ENCODE measurements at regions not wholly inside any gene's neighbourhood (a gene's known extent, or its start where the extent isn't known, plus 50 kb on each side); places are given as distances from the start of the nearest gene placed in this dataset.

DNA sequence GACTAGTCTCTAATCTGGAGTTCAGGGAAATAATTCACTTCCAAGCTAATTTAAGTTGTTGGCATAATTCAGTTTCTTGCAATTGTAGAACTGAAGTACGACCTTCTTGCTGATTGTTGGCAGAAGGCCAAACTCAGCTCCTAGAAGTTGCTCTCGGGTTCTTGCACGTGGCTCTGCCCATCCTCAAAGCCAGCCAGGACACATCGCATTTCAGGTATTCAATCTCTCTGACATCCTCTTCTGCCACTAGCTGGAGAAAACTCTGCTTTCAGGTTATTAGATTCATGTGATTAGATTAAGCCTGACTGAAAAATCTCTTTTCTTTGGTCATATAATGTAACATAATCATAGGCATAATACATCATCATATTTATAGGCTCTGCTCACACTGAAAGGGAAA is 362.0 kb downstream of the ZPLD1 start:
- no peaks in the 10 kb centered on the region for H3K36me3 Mint-ChIP-seq

DNA sequence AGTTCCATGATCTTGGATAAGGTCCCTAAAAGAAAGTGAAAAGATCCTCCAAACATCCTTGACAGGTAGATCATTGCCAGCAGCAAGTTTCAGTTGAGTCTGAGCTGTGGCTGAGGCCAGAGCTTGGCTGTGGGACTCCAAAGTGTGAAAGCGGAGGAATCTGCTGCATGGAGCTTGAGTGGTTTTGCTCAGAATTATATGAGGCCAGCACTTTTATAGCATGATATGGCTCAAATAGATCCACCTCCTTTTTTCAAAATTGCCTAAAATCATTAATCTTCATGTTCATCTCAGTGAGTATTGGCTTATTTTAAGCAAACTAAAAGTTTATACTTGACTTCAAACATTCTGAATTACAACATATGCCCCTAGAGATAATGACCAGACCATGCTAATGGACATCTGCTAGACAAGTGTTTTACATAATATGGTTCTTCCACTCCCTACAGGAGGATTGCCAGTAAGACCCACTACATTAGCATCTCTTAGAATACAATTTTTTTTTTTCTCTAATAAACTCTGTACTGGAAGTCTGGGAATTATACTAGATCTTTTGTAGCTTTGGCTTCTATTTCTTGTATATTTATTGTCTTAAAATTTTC is 368.1 kb downstream of the ZPLD1 start:
- H3K27ac Mint-ChIP-seq = no peak overlapping the region
- H3K9me3 Mint-ChIP-seq = no peaks in the 10 kb centered on the region
- no peaks in the 10 kb centered on the region for H3K4me1 Mint-ChIP-seq
- no peak overlapping the region for H3K4me3 Mint-ChIP-seq
- no peaks in the 10 kb centered on the region for H3K36me3 Mint-ChIP-seq
- H3K27me3 Mint-ChIP-seq = no peaks in the 10 kb centered on the region

More for the DNA sequence above, 362.0 kb downstream of the ZPLD1 start:
- H3K4me1 Mint-ChIP-seq = no peaks in the 10 kb centered on the region
- H3K4me3 Mint-ChIP-seq = no peak overlapping the region
- H3K27me3 Mint-ChIP-seq = no peaks in the 10 kb centered on the region
- H3K9me3 Mint-ChIP-seq = no peaks in the 10 kb centered on the region
- H3K27ac Mint-ChIP-seq = no peak overlapping the region

DNA sequence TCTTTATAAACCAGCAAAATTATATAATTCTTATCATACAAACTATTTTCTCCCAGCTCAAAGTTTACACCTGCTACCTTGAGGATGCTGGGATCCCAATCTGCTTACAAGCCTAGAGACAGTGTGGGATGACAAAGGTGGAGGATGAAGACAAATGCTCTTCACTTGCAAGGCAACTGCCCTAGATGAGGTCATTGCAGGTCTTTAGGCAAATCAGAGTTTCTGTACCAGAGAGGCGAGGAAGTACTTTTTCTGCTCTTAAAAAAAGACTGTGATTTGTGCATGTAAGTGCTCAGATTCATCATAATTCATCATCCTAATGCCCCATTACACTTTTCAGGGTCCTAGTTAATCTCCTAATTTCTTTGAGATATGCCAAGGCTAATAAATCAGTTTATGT is 376.1 kb downstream of the ZPLD1 start:
- Mint-ChIP-seq H3K27me3 (no peaks in the 10 kb centered on the region), H3K27ac (no peak overlapping the region), H3K36me3 (no peaks in the 10 kb centered on the region), H3K4me3 (no peak overlapping the region), H3K9me3 (no peaks in the 10 kb centered on the region), H3K4me1 (no peaks in the 10 kb centered on the region)

DNA sequence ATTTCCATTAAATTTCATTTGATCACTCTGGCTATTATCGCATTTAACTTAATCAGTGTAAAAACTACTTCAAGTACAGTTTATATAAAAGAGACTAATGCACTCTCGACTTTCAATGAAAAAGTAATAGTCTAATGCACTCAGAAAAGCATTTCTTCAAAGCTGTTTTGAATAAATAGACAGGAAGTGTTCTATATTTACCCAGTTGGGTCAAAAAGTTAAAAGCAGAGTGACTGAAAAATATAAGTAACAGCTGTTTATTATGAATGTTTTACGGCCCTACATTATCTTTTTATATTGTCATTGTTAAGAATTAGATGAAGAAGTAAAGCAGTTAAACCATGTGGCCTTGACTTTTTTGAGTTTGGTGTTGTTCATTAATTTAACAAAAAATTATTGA is 391.8 kb downstream of the ZPLD1 start:
- Mint-ChIP-seq H3K4me1 (no peaks in the 10 kb centered on the region), H3K27ac (no peak overlapping the region), H3K9me3 (no peaks in the 10 kb centered on the region), H3K36me3 (no peaks in the 10 kb centered on the region), H3K4me3 (no peak overlapping the region), H3K27me3 (no peaks in the 10 kb centered on the region)

DNA sequence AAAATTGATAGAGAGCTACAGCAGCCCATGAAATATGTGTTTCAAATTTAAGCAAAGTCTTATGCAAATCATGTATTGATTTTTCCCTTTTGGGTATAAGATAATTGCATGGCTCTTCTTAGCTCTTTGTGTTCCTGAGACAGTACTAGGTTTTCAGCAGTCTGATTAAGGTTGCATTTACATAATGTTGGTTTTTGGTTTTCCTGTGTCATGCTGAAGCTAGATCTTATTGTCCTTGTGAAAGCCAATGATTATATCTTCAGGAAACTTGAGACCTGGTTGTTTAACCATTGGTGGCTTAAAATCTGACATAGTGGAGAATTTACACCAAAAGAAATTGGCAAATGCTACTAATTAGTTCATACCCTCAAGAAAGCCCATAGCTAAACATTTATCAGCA is 392.6 kb downstream of the ZPLD1 start:
- Mint-ChIP-seq H3K27ac (no peak overlapping the region), H3K36me3 (no peaks in the 10 kb centered on the region), H3K27me3 (no peaks in the 10 kb centered on the region), H3K4me3 (no peak overlapping the region), H3K9me3 (no peaks in the 10 kb centered on the region), H3K4me1 (no peaks in the 10 kb centered on the region)

DNA sequence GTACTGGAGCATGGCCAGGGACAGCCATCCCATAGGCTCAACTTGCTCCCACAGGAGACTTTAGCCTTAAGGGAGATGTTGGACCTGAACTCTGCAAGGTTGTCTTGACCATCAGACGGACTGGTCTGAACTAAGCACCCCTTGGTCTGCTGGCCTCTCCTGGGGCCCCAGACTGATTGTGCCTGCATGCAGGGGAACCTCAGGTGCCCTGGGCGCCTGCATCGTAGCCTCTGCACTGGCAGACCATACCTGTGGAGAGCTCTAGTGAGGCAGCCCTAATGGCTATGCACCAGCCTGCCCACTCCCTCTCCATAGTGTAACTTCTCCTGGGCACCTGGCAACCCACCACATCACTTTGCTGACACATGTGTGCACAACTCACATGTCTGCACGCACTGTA is 395.6 kb downstream of the ZPLD1 start:
- Mint-ChIP-seq H3K27me3 (no peaks in the 10 kb centered on the region), H3K9me3 (peaks cover 0 to 6% (median 0%) of the 10 kb centered on the region in 3 donors), H3K4me3 (no peak overlapping the region), H3K27ac (no peak overlapping the region), H3K4me1 (no peaks in the 10 kb centered on the region), H3K36me3 (no peaks in the 10 kb centered on the region)

DNA sequence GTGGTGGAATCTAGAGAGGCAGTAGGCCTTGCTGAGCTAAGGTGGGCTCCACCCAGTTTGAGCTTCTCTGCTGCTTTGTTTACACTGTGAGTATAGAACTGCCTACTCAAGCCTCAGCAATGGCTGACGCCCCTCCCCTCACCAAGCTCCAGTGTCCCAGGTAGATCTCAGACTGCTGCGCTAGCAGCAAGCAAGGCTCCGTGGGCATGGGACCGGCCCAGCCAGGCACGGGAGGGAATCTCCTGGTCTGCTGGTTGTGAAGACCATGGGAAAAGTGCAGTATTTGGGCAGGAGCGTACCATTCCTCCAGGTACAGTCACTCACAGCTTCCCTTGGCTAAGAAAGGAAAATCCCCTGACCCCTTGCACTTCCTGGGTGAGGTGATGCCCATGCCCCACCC is 407.1 kb downstream of the ZPLD1 start:
- Mint-ChIP-seq H3K36me3 (no peaks in the 10 kb centered on the region), H3K27ac (no peak overlapping the region), H3K4me3 (no peak overlapping the region), H3K4me1 (no peaks in the 10 kb centered on the region), H3K9me3 (peaks cover under 1 to 6% (median 4%) of the 10 kb centered on the region in 3 donors), H3K27me3 (no peaks in the 10 kb centered on the region)

DNA sequence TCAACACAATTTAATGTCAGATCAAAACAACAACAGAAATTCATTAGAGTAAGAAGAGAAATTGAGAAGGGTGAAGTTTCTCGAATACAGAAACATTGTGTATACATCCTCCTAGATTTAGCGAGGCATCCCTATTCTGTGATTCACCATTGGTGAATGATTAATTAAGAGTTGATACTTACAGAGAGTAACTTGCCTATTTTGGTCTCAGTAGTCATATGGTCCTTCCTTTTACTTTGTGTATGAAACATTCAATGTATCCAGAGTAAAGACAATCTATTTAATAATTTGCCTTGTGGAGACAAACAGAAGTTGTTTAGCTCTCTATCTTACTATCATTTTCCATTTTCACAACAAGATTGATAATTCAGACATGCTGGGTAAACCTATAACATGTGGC is 432.0 kb downstream of the ZPLD1 start:
- no peak overlapping the region for H3K4me3 Mint-ChIP-seq
- H3K27me3 Mint-ChIP-seq = no peaks in the 10 kb centered on the region
- no peak overlapping the region for H3K27ac Mint-ChIP-seq
- H3K36me3 Mint-ChIP-seq = no peaks in the 10 kb centered on the region
- no peaks in the 10 kb centered on the region for H3K4me1 Mint-ChIP-seq
- no peaks in the 10 kb centered on the region for H3K9me3 Mint-ChIP-seq

DNA sequence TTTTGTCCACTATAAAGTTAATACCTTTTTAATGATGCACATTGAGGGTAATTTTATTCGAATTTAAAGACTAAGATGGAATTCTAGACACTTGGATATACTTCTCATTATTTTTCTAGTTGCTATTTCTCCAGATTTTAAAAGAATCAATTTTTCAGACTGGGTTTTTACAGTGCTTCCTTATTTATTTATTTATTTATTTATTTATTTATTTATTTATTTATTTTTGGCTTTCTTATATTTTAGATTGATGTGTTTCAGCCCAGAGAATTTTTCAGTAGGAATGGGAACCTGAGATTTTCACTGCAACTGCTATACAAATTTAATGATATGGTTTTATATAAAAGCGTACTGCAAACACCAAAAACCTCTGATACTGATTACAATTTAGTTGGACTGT is 448.7 kb downstream of the ZPLD1 start:
- Mint-ChIP-seq H3K27me3 (no peaks in the 10 kb centered on the region), H3K27ac (no peak overlapping the region), H3K9me3 (peaks cover 0 to 2% (median 0%) of the 10 kb centered on the region in 3 donors), H3K36me3 (no peaks in the 10 kb centered on the region), H3K4me1 (no peaks in the 10 kb centered on the region), H3K4me3 (no peak overlapping the region)

DNA sequence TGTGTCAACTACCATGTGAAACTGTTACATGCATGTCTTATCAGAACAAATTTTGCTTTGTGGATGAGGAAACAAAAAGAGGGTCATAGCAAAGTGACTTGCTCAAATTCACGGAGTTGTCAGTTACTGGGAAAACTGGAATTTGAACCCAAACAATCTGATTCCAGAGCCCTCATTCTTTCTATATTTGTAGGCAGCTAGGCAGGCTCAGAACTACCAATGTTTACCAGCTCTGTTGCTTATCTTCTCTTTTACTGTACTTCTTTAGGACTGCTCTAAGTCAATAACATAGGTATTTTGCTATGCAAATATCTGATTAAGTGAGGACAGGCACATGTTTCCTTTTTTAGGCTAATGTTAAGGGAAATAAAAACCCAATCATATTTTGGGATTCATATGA is 450.5 kb downstream of the ZPLD1 start:
- Mint-ChIP-seq H3K9me3 (peaks cover 0 to 2% (median 0%) of the 10 kb centered on the region in 3 donors), H3K36me3 (no peaks in the 10 kb centered on the region), H3K27ac (no peak overlapping the region)

DNA sequence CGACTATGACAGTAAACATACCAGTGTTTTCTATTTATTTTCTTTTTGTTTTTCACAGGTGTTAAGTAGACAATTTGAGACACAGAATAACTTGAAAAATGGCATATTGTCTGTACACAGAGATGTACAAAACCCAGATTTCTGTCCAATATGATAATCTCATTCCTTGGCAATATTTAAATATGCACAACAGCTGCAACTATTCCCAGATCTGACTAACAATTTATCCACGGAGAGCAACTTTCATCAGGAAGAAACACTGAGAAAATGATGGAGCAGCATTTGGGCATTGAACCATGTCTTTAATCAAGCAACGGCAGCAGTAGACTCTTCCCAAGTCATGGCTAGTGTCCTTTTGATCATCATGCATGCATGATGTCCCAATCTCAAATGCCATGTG is 452.6 kb downstream of the ZPLD1 start:
- Mint-ChIP-seq H3K27me3 (no peaks in the 10 kb centered on the region), H3K27ac (no peak overlapping the region)

More for the DNA sequence above, 450.5 kb downstream of the ZPLD1 start:
- Mint-ChIP-seq H3K27me3 (no peaks in the 10 kb centered on the region), H3K4me1 (no peaks in the 10 kb centered on the region), H3K4me3 (no peak overlapping the region)

DNA sequence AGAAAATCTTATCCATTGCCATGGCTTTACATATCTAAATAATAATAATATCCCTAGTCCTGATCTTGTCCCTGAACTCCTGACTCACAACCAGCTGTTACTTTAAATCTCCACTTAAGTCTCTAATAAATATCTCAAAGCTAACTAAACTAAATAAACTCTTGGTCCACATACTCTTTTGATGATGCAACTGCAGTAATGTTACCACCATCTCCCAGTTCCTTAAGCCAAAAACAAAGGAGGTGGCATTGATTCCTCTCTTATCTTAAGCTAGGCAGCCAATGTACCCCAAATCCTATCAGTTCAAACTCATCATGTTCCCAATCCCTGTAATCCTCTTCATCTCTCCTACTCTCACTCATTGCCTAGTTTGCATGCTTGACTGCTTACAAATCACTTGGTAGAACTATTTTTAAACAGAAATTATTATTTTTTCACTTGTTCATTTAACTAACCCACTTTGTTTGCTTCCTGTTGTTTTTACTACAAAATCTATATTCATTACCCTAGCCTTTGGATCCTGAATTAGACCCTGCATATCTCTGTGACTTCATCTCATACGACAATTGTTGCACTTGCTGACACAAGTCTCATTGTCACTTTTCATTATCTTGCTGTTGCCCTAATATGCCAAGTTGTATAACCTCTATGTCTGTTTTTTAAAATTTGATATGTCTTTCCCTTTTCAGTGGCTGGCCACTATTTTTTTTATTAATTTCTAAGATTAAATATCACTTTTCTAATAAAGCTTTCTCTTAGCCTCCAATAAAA is 462.2 kb downstream of the ZPLD1 start:
- Mint-ChIP-seq H3K27me3 (no peaks in the 10 kb centered on the region), H3K36me3 (no peaks in the 10 kb centered on the region), H3K27ac (no peak overlapping the region), H3K9me3 (peaks cover 0 to 3% (median 0%) of the 10 kb centered on the region in 3 donors), H3K4me1 (peaks cover 0 to 2% (median 0%) of the 10 kb centered on the region in 3 donors), H3K4me3 (no peak overlapping the region)

More for the DNA sequence above, 452.6 kb downstream of the ZPLD1 start:
- H3K4me1 Mint-ChIP-seq = no peaks in the 10 kb centered on the region
- H3K9me3 Mint-ChIP-seq = peaks cover 0 to 2% (median 0%) of the 10 kb centered on the region in 3 donors
- no peak overlapping the region for H3K4me3 Mint-ChIP-seq
- no peaks in the 10 kb centered on the region for H3K36me3 Mint-ChIP-seq

DNA sequence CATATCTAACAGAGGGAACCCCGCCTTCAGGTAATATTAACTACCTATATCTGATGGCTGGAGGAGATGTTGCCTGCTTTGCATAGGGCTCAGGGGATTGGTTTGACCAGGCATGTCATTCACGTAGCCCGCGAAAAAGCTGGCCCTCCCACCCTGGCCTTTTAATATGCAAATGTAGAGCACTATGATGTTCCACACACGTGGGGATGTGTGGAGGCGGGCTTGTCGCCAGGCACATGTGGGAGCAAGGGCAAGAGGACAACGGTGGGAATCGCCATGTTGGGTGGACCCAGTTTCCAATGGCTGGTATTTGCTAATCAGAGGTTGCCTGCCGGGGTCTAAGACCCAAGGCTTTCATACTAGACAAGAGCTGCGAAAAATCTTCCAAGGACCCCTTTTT is 469.8 kb downstream of the ZPLD1 start:
- Mint-ChIP-seq H3K27me3 (no peaks in the 10 kb centered on the region), H3K36me3 (no peaks in the 10 kb centered on the region), H3K4me1 (no peaks in the 10 kb centered on the region), H3K27ac (no peak overlapping the region), H3K9me3 (peaks cover 0 to 3% (median 0%) of the 10 kb centered on the region in 3 donors), H3K4me3 (no peak overlapping the region)

DNA sequence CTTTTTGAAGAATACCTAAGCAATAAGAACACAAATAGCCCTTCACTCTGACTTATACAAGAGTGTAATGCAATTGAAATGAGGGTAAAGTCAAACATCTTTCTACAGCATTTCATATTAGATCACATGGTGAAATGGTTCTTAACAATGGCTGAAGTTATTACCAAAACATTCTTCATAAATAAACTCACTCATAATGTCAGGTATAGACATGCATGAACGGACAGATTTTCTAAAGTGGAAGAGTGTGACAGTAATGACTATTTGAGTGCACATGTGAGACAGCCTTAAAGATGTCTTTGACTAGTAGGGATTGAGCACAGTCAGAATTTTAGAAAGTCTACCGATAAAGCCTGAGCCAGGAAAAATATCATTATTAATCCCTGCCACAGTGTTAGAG is 471.0 kb downstream of the ZPLD1 start:
- H3K27ac Mint-ChIP-seq = no peak overlapping the region
- H3K27me3 Mint-ChIP-seq = no peaks in the 10 kb centered on the region
- H3K4me3 Mint-ChIP-seq = no peak overlapping the region
- no peaks in the 10 kb centered on the region for H3K36me3 Mint-ChIP-seq
- no peaks in the 10 kb centered on the region for H3K4me1 Mint-ChIP-seq
- peaks cover 0 to 3% (median 0%) of the 10 kb centered on the region in 3 donors for H3K9me3 Mint-ChIP-seq

DNA sequence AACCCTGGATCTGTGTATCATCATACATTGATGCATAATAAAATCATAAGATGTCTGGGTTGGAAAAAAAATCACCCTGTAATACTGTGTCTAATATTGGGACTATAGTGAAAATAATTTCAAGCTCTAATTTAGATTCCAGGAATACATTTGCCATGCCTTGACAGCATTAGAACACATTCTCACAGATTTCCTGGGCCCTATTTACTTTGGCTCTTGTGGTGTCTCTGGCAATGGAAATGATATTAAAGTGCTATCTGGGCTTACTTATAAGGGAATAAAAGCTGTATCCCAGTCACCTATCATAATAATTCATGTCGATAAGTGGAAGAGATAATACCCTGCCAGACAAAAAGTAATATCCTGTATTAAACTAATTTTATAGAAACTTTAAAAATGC is 472.0 kb downstream of the ZPLD1 start:
- H3K4me1 Mint-ChIP-seq = no peaks in the 10 kb centered on the region
- H3K9me3 Mint-ChIP-seq = peaks cover 0 to 3% (median 0%) of the 10 kb centered on the region in 3 donors
- no peaks in the 10 kb centered on the region for H3K36me3 Mint-ChIP-seq
- H3K27ac Mint-ChIP-seq = no peak overlapping the region
- H3K27me3 Mint-ChIP-seq = no peaks in the 10 kb centered on the region
- peak overlapping the region in 1 of 4 donors; percentile 63 for H3K4me3 Mint-ChIP-seq

DNA sequence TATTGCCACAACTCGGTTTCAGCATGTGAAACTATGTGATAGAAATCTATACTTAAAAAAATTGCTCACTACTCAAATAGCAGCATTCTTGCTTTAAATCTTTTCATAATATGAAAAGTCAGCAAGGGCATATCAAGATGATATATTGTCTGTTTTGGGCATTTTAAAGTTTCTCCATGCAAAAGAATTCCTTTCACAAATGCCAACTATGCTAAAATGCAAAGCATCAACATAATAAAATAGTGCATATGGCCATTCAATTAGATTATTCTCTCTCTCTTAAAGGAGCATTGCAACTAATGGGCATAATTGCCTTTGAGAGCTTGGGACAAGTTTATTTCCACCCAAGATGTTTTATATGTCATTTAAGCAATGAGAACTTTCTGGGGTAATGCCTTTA is 475.1 kb downstream of the ZPLD1 start:
- peaks cover 0 to 3% (median 0%) of the 10 kb centered on the region in 3 donors for H3K9me3 Mint-ChIP-seq
- H3K4me3 Mint-ChIP-seq = no peak overlapping the region
- H3K27ac Mint-ChIP-seq = no peak overlapping the region
- H3K27me3 Mint-ChIP-seq = no peaks in the 10 kb centered on the region
- no peaks in the 10 kb centered on the region for H3K4me1 Mint-ChIP-seq
- no peaks in the 10 kb centered on the region for H3K36me3 Mint-ChIP-seq

All from IgD-negative memory B cell (primary cell).